Neural progenitor cell (in vitro differentiated cells): ENCODE measurements at regions not wholly inside any gene's neighbourhood (a gene's known extent, or its start where the extent isn't known, plus 50 kb on each side); places are given as distances from the start of the nearest gene placed in this dataset.
A peak's percentile ranks its signal among the peaks of the same experiment; 100 is the strongest.

Experiments used
- DNase-seq: peaks from one replicate; pipeline ENCODE4 v3.0.0-alpha.2; 2016; ENCODE audit warnings: low spot score
- H2AFZ ChIP-seq: fragments of 200-600 bp; sonication (generic); replicated peaks from 2 replicates; pipeline ENCODE4 v1.6.1; 2016; ENCODE audit warnings: antibody characterized with exemption
- H3F3A ChIP-seq: fragments of 200-600 bp; sonication (generic); 2 replicates; pipeline ENCODE4 v1.6.1; 2016; ENCODE audit warnings: antibody characterized with exemption, low read depth
- H3K27ac ChIP-seq: fragments of 200-600 bp; sonication (generic); 2 replicates; pipeline ENCODE4 v1.5.1; 2016; ENCODE audit warnings: mild to moderate bottlenecking
- H3K27me3 ChIP-seq: fragments of 200-600 bp; sonication (generic); 2 replicates; pipeline ENCODE4 v1.6.1; 2016; ENCODE audit warnings: mild to moderate bottlenecking, moderate library complexity
- H3K36me3 ChIP-seq: fragments of 200-600 bp; sonication (generic); 2 replicates; pipeline ENCODE4 v1.5.1; 2016
- H3K4me1 ChIP-seq: fragments of 200-600 bp; sonication (generic); 2 replicates; pipeline ENCODE4 v1.6.1; 2016; ENCODE audit warnings: mixed run types
- H3K4me2 ChIP-seq: fragments of 200-600 bp; sonication (generic); 2 replicates; pipeline ENCODE4 v1.6.1; 2016
- H3K4me3 ChIP-seq: fragments of 200-600 bp; sonication (generic); 2 replicates; pipeline ENCODE4 v1.5.1; 2016
- H3K79me2 ChIP-seq: fragments of 200-600 bp; sonication (generic); 2 replicates; pipeline ENCODE4 v1.6.1; 2016; ENCODE audit warnings: low read depth
- H3K9ac ChIP-seq: fragments of 200-600 bp; sonication (generic); 2 replicates; pipeline ENCODE4 v1.6.1; 2016
- H3K9me3 ChIP-seq: fragments of 200-600 bp; sonication (generic); 2 replicates; pipeline ENCODE4 v1.5.1; 2016; ENCODE audit warnings: low read depth
- H4K20me1 ChIP-seq: fragments of 200-600 bp; sonication (generic); 2 replicates; pipeline ENCODE4 v1.6.1; 2016; ENCODE audit warnings: low read depth
- H3K27ac Mint-ChIP-seq: 3 replicates; pipeline ENCODE4 v1.8.0; 2021; ENCODE audit warnings: mixed read lengths
- H3K27me3 Mint-ChIP-seq: 2 replicates; pipeline ENCODE4 v1.8.0; 2022; ENCODE audit warnings: low read depth, mild to moderate bottlenecking, inconsistent platforms, moderate library complexity, mixed read lengths; ENCODE audit not compliant: insufficient read depth
- H3K36me3 Mint-ChIP-seq: 3 replicates; pipeline ENCODE4 v1.8.0; 2021; ENCODE audit warnings: mixed read lengths
- H3K4me1 Mint-ChIP-seq: 3 replicates; pipeline ENCODE4 v1.8.0; 2021; ENCODE audit warnings: mixed read lengths
- H3K4me3 Mint-ChIP-seq: 3 replicates; pipeline ENCODE4 v1.8.0; 2021; ENCODE audit warnings: mild to moderate bottlenecking, moderate library complexity, mixed read lengths
- H3K9me3 Mint-ChIP-seq: 3 replicates; pipeline ENCODE4 v1.8.0; 2020; ENCODE audit warnings: mixed read lengths
- EZH2 ChIP-seq: fragments of 200-600 bp; sonication (generic); IDR thresholded peaks from 2 replicates; pipeline ENCODE4 v1.6.1; 2017; ENCODE audit warnings: antibody characterized with exemption, mild to moderate bottlenecking, moderate library complexity
- EZH2phosphoT487 ChIP-seq: fragments of 200-600 bp; sonication (generic); IDR thresholded peaks from 2 replicates; pipeline ENCODE4 v1.6.1; 2017; ENCODE audit warnings: antibody characterized with exemption
- TF ChIP-seq, protein P1 (sequence below): fragments of 200-600 bp; sonication (generic); IDR thresholded peaks from 2 replicates; pipeline ENCODE4 v1.5.1; 2017; ENCODE audit warnings: antibody characterized with exemption, mild to moderate bottlenecking

DNA sequence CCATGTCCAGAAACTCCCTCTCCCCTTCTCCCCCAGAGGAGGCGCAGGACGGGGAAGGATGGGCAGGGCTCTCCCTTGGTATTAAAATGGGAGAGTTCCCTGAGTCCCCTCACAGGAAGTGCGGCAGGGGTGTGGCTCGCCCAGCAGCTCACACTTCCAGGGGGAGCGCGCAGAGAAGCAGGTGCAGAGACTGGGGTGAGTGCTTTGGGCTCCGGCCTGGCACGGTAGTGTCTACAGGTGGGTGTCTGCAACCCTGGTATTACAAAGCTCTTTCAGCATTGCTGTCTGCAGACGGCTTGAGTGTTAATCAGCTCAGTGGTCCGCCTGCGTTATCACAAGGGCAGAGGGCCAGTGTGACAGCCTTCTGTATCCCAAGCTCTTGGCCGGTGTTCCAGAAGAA lies 114.9 kb upstream of the FBXL7 start:
- H3K36me3 ChIP-seq: no peaks in the 10 kb centered on the region
- no peak overlapping the region for H3K4me3 Mint-ChIP-seq
- DNase-seq: no peak
- H3K4me2 ChIP-seq: no peak overlapping the region
- H3K4me1 Mint-ChIP-seq: peaks cover 16% of the 10 kb centered on the region
- H3K79me2 ChIP-seq: no peaks in the 10 kb centered on the region
- H3K27me3 ChIP-seq: no peaks in the 10 kb centered on the region
- no peak overlapping the region for H2AFZ ChIP-seq
- no peak overlapping the region for H3K27ac ChIP-seq
- no peaks in the 10 kb centered on the region for H3K4me1 ChIP-seq
- H3K36me3 Mint-ChIP-seq: no peaks in the 10 kb centered on the region
- peaks cover 5% of the 10 kb centered on the region for H3K9me3 ChIP-seq
- H3K9me3 Mint-ChIP-seq: peaks cover 4% of the 10 kb centered on the region
- H3F3A ChIP-seq: no peaks in the 10 kb centered on the region
- H4K20me1 ChIP-seq: no peaks in the 10 kb centered on the region
- H3K9ac ChIP-seq: no peak overlapping the region
- TF ChIP-seq, protein P1, sequence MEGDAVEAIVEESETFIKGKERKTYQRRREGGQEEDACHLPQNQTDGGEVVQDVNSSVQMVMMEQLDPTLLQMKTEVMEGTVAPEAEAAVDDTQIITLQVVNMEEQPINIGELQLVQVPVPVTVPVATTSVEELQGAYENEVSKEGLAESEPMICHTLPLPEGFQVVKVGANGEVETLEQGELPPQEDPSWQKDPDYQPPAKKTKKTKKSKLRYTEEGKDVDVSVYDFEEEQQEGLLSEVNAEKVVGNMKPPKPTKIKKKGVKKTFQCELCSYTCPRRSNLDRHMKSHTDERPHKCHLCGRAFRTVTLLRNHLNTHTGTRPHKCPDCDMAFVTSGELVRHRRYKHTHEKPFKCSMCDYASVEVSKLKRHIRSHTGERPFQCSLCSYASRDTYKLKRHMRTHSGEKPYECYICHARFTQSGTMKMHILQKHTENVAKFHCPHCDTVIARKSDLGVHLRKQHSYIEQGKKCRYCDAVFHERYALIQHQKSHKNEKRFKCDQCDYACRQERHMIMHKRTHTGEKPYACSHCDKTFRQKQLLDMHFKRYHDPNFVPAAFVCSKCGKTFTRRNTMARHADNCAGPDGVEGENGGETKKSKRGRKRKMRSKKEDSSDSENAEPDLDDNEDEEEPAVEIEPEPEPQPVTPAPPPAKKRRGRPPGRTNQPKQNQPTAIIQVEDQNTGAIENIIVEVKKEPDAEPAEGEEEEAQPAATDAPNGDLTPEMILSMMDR: no peak
- TF ChIP-seq EZH2phosphoT487 (no peak), EZH2 (no peak)
- H3K27me3 Mint-ChIP-seq: peaks cover 4% of the 10 kb centered on the region
- H3K4me3 ChIP-seq: no peak overlapping the region
- H3K27ac Mint-ChIP-seq: no peak overlapping the region

DNA sequence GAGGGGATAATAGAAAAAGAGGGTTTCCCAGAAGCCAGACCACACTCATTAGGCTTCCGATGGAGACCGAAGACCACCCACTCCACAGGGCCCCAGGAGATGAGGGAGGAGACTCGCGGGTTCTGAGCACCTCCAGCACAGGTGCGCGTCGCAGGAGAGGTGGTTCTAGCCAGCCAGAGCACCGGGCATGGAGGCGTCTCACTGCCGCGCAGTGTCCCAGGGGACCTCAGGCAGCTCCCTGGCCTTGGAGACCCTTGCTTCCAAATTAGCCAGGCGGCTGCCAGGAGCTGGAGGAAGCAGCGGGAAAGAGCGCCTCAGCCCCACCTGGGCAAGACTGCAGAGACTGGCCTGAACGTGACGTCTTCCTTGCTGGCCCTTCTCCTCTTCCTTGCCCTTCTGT lies 115.4 kb upstream of the FBXL7 start:
- TF ChIP-seq EZH2 (no peak), EZH2phosphoT487 (no peak)
- TF ChIP-seq, protein P1: no peak
- no peak overlapping the region for H3K4me2 ChIP-seq
- no peaks in the 10 kb centered on the region for H3K79me2 ChIP-seq
- H3K4me3 Mint-ChIP-seq: no peak overlapping the region
- no peak overlapping the region for H3K27ac Mint-ChIP-seq
- no peak overlapping the region for H2AFZ ChIP-seq
- peaks cover 3% of the 10 kb centered on the region for H3K9me3 Mint-ChIP-seq
- no peak overlapping the region for H3K4me3 ChIP-seq
- no peaks in the 10 kb centered on the region for H3K4me1 ChIP-seq
- H3F3A ChIP-seq: no peaks in the 10 kb centered on the region
- H3K27me3 Mint-ChIP-seq: peaks cover 4% of the 10 kb centered on the region
- no peaks in the 10 kb centered on the region for H4K20me1 ChIP-seq
- no peak for DNase-seq
- H3K9me3 ChIP-seq: peaks cover 5% of the 10 kb centered on the region
- no peak overlapping the region for H3K27ac ChIP-seq
- no peak overlapping the region for H3K9ac ChIP-seq
- no peaks in the 10 kb centered on the region for H3K36me3 ChIP-seq
- peaks cover 16% of the 10 kb centered on the region for H3K4me1 Mint-ChIP-seq
- no peaks in the 10 kb centered on the region for H3K27me3 ChIP-seq
- no peaks in the 10 kb centered on the region for H3K36me3 Mint-ChIP-seq

DNA sequence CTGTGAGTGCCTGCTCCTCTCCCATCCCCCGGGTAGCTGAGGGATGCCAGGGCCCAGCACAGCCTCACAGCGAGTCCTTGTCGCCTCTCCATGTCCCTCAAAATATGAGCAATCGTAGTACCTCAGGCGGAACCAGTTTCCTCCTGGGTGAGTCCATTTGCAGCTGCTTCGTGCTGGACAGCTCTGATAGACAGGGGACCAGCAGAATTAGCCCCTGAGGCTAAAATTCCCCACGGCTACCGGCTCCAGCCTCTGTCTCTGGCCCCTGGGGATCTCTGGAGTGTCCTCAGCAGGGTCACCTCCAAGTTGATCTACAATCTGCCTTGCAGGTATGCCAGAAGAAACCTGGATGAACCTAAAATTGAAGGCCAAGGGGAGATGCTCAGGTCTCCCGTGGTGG lies 115.8 kb upstream of the FBXL7 start:
- H3K9me3 ChIP-seq: peaks cover 5% of the 10 kb centered on the region
- no peaks in the 10 kb centered on the region for H3K4me1 ChIP-seq
- H4K20me1 ChIP-seq: no peaks in the 10 kb centered on the region
- Mint-ChIP-seq H3K4me1 (peaks cover 16% of the 10 kb centered on the region), H3K9me3 (peaks cover 3% of the 10 kb centered on the region), H3K27ac (no peak overlapping the region), H3K36me3 (no peaks in the 10 kb centered on the region), H3K27me3 (peaks cover 4% of the 10 kb centered on the region), H3K4me3 (peak overlapping the region; percentile 33)
- H3F3A ChIP-seq: no peaks in the 10 kb centered on the region
- no peak overlapping the region for H2AFZ ChIP-seq
- H3K4me3 ChIP-seq: no peak overlapping the region
- H3K27me3 ChIP-seq: no peaks in the 10 kb centered on the region
- no peak overlapping the region for H3K9ac ChIP-seq
- no peaks in the 10 kb centered on the region for H3K36me3 ChIP-seq
- H3K27ac ChIP-seq: no peak overlapping the region
- H3K79me2 ChIP-seq: no peaks in the 10 kb centered on the region
- DNase-seq: no peak
- no peak overlapping the region for H3K4me2 ChIP-seq
- TF ChIP-seq EZH2 (no peak), EZH2phosphoT487 (no peak)
- TF ChIP-seq, protein P1: no peak

DNA sequence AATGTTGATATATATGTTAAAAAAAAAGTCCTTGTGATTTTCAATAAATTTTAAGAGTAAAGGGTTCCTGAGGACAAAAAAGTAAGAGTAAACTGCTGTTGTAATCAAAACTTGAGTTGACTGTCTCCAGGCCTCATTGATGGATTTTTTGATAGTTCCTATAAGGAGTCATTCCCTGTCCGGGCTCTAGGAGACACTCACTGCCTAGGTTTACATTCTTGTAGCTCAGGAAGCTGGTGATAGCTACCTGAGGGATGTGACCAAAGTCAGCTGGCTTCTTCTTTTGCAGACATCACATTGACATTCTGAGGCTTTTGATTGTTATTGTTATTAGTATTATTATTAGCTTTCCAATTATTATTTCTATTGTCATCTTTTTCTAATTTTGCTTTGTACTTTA lies 116.5 kb upstream of the FBXL7 start:
- no peak for TF ChIP-seq EZH2phosphoT487
- TF ChIP-seq, protein P1: peak; percentile 54
- no peak for TF ChIP-seq EZH2
- Histone ChIP-seq H3K36me3 (no peaks in the 10 kb centered on the region), H3K4me3 (no peak overlapping the region), H3K4me2 (no peak overlapping the region), H3K79me2 (no peaks in the 10 kb centered on the region), H3K27me3 (no peaks in the 10 kb centered on the region), H3K9me3 (peaks cover 5% of the 10 kb centered on the region), H4K20me1 (no peaks in the 10 kb centered on the region), H3F3A (no peaks in the 10 kb centered on the region), H3K9ac (no peak overlapping the region), H2AFZ (no peak overlapping the region), H3K4me1 (no peaks in the 10 kb centered on the region), H3K27ac (no peak overlapping the region)
- Mint-ChIP-seq H3K27ac (no peak overlapping the region), H3K36me3 (no peaks in the 10 kb centered on the region), H3K4me3 (no peak overlapping the region), H3K9me3 (peaks cover 3% of the 10 kb centered on the region), H3K4me1 (peaks cover 14% of the 10 kb centered on the region), H3K27me3 (peaks cover 4% of the 10 kb centered on the region)
- DNase-seq: peak; percentile 42
